Pancreas (tissue), 10 donors: ENCODE measurements at regions not wholly inside any gene's neighbourhood (a gene's known extent, or its start where the extent isn't known, plus 50 kb on each side); places are given as distances from the start of the nearest gene placed in this dataset.

Experiments
- ATAC-seq, 4 donors: fragments of 200-7000 bp; cut with Tn5 transposase; one replicate each; pipeline versions ENCODE4 v1.8.0 to v1.9.1; 2020; ENCODE audit warnings: mild to moderate bottlenecking in 4 of 4, moderate library complexity in 4 of 4
- DNase-seq, 6 donors: peaks; one replicate each; pipeline ENCODE4 v3.0.0-alpha.2; 2020
- FAIRE-seq: peaks from 2 replicates; lab custom pipeline; 2012; peaks lifted over from hg19 to GRCh38; lab: Jason Lieb, UNC
- H3K27ac ChIP-seq, 4 donors: fragments of 200-600 bp; sonication (generic); 1 replicate in 3 of 4; 2 replicates in 1 of 4; pipeline versions ENCODE4 v1.5.0 to v1.8.0; 2020
- H3K27me3 ChIP-seq, 4 donors: fragments of 200-600 bp; one replicate each; pipeline ENCODE4 v1.8.0; 2021
- H3K36me3 ChIP-seq, 3 donors: fragments of 200-600 bp; sonication (generic) in 1 of 3; one replicate each; pipeline versions ENCODE4 v1.5.0 to v1.8.0; 2020 to 2021
- H3K4me1 ChIP-seq, 3 donors: fragments of 200-600 bp; one replicate each; pipeline ENCODE4 v1.8.0; 2021
- H3K4me3 ChIP-seq, 4 donors: fragments of 200-600 bp; sonication (generic) in 2 of 4; one replicate each; pipeline versions ENCODE4 v1.5.0 to v1.8.0; 2020 to 2021
- H3K9me3 ChIP-seq, 4 donors: fragments of 200-600 bp; one replicate each; pipeline ENCODE4 v1.8.0; 2021
- CTCF ChIP-seq, 4 donors: fragments of 200-600 bp; sonication (generic) in 3 of 4; IDR thresholded peaks; one replicate each; pipeline versions ENCODE4 v1.5.0 to v1.8.0; 2021; ENCODE audit warnings: antibody characterized with exemption in 4 of 4
- WGBS, 2 donors: extraction: QIAGEN DNeasy Blood & Tissue Kit; methylation state at CpG; one replicate each; pipeline ENCODE4 v1.1.7; 2013; 5-methylcytosine and 5-hydroxymethylcytosine counted together
- intact Hi-C, 3 donors: fragments of 100-400 bp; cut with DNase I; formaldehyde crosslinking; loops; one replicate each; pipeline versions ENCODE4 v1.11.1 to v1.14.2; 2022
- donor health status: healthy with polysubstance abuse.
- donor health status: DM: no; HTN: no; CAD: no; lungs with moderate emphysema.
- donor health status: DM: no; HTN: no; CAD: no.
- donor health status: control.
- donor health status: control.
- donor health status: Bipolar disorder and iron deficiency.
- donor health status: DM: yes; HTN: yes; CAD: no.
- donor health status: DM: no; HTN: no; CAD: no.
- donor health status: DM: no; HTN: no; CAD: no.
- donor health status: DM: yes; HTN: yes; CAD: no.

GRCh38 chr22:44399906-44400762 is 87.4 kb upstream of the SHISAL1 start:
- TF ChIP-seq CTCF (IDR thresholded peaks at IDR 0.05) = no peak
- H3K27ac ChIP-seq = no peak overlapping the region
- FAIRE-seq (no peak), DNase-seq (peak in 1 of 6 donors; percentile 31), ATAC-seq (no peak)
- WGBS, 2 donors = 61 to 65% methylated on average over 15 of the region's 15 CpGs
- H3K4me3 ChIP-seq = no peak overlapping the region
- H3K27me3 ChIP-seq = no peaks in the 10 kb centered on the region
- no peaks in the 10 kb centered on the region for H3K4me1 ChIP-seq
- H3K36me3 ChIP-seq = no peaks in the 10 kb centered on the region
- no peaks in the 10 kb centered on the region for H3K9me3 ChIP-seq
- intact Hi-C loops = no loop called here

DNA sequence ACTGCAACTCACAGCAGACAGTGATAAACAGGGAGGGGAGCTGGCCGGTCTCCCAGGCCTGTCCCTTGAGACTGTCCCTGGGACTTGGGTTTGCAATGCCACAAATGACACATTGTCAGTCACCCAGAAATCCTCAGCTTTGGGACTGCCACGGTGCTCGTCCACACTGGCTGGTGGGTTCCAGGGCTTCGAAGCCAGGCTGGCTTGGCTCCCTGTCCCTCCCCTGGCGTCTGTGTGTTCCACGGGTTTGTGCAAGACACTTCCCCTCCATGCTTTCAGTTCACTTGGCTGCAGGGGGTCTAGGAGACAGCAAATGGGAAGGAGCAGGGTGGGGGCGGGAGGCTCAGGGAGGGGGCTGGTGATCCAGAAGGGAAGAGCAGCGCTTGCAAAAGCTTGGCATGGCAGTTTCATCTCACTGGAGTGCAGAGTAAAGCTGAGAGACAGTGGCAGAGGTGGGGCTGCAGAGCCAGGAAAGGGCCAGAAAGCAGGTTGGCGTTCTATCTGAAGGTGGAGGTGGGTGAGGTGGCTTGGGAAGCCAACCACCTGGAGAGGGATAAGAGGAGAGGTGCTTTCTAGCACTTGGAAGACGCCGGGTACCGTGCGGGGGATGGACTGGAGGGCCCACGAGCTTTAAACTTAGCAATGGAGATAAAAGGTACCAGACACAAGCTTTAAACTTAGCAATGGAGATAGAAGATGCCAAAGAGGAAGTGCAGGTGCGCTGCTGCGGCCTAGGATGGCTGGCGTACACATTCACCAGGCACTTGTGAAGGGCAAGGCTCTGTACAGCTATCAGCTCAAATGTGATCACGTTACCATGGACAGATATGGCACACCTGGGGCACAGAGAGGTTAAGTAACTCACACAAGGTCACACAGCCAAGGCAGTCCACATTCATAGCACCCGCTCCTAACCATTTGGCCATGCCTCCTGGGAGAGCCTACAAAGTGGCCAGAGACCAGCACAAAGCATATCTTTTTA is 86.4 kb upstream of the SHISAL1 start:
- WGBS, 2 donors = 27 to 39% methylated on average over 19 of the region's 19 CpGs
- H3K27ac ChIP-seq = no peak overlapping the region
- no peaks in the 10 kb centered on the region for H3K27me3 ChIP-seq
- no peak overlapping the region for H3K4me3 ChIP-seq
- TF ChIP-seq CTCF (IDR thresholded peaks at IDR 0.05) = no peak
- DNase-seq (peak in 2 of 6 donors; percentile 39 to 47), FAIRE-seq (no peak), ATAC-seq (peak; percentile 51 to 85 (median 75))
- no peaks in the 10 kb centered on the region for H3K9me3 ChIP-seq
- H3K4me1 ChIP-seq = no peaks in the 10 kb centered on the region
- intact Hi-C loops = no loop called here
- no peaks in the 10 kb centered on the region for H3K36me3 ChIP-seq

DNA sequence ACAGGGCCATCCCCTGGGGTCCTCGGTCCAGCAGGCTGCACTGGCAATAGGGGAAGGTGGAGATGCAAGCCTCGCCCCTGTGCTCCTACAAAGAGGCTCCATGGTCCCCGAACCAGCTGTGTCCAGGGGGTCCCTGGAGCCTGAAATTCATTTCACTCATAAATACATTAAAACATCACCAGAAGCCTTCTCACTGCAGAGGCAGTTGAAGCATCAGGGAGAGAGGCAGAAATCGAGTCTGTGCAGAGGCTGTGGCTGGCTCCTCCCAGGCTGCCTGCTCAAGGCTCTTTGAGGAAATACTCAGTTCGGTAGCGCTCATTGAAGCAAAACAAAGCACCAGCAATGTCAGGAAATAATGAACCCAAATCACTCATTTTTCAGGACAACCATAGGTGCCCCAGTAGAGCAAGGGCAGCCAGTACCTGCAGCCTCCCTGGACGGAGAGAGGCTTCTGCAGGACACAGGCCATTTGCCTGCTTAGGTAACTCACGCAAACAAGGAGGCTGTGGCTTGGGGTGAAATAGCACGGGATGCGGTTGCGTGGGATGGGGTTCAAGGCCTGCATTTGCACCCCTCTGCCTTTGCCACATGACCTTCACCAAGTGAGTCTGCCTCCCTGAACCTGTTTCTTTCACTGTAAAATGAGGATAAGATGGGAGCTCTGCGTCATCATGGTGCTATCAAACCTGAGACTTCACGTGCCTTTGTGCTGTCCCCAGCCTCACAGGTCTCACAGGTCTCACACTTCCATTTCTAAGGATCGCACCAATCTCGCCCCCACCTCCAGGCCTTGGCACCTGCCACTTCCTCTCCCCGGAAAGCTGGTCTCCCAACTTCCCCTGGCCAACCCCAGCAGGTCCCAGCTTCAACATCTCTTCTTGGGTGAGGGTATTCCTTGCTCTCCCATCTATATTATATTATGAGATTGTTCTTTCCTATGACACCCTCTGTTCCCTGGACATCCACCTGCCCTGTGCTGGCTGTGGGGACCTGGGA is 84.3 kb upstream of the SHISAL1 start:
- 82 to 84% methylated on average over 16 of the region's 16 CpGs for WGBS, 2 donors
- intact Hi-C loops = no loop called here
- peak in 1 of 6 donors; percentile 39 for DNase-seq
- no peak for ATAC-seq
- H3K27ac ChIP-seq = no peak overlapping the region
- no peaks in the 10 kb centered on the region for H3K27me3 ChIP-seq
- no peak overlapping the region for H3K4me3 ChIP-seq
- no peaks in the 10 kb centered on the region for H3K36me3 ChIP-seq
- H3K9me3 ChIP-seq = no peaks in the 10 kb centered on the region
- TF ChIP-seq CTCF (IDR thresholded peaks at IDR 0.05) = no peak
- H3K4me1 ChIP-seq = no peaks in the 10 kb centered on the region
- no peak for FAIRE-seq

- no peak overlapping the region for H3K4me3 ChIP-seq
- H3K9me3 ChIP-seq = no peaks in the 10 kb centered on the region
- H3K27ac ChIP-seq = no peak overlapping the region
- ATAC-seq (no peak), FAIRE-seq (no peak), DNase-seq (peak in 2 of 6 donors; percentile 0 to 21)
- no peak for TF ChIP-seq CTCF (IDR thresholded peaks at IDR 0.05)
- H3K4me1 ChIP-seq = no peaks in the 10 kb centered on the region
- intact Hi-C loops = no loop called here
- no peaks in the 10 kb centered on the region for H3K36me3 ChIP-seq
- 85 to 90% methylated on average over 12 of the region's 12 CpGs for WGBS, 2 donors
- no peaks in the 10 kb centered on the region for H3K27me3 ChIP-seq
Observed at GRCh38 chr22:44396021-44396726, 83.4 kb upstream of the SHISAL1 start.
